ENCODE measurements at regions not wholly inside any gene's neighbourhood (a gene's known extent, or its start where the extent isn't known, plus 50 kb on each side); places are given as distances from the start of the nearest gene placed in this dataset.

GRCh38 chr18:3358310-3358709 lies 91.7 kb upstream of the TGIF1 start:
- no peak for DNase-seq

GRCh38 chr18:3360211-3360610 lies 89.8 kb upstream of the TGIF1 start:
- DNase-seq = peak in 51 of 56 donors; percentile 6 to 77 (median 43)

- no peak for DNase-seq
These were observed 82.4 kb upstream of the TGIF1 start for GRCh38 chr18:3367491-3368091.

- no peak for DNase-seq
These were observed 81.8 kb upstream of the TGIF1 start for GRCh38 chr18:3368193-3368592.

- no peak for DNase-seq
These were observed 70.3 kb upstream of the TGIF1 start for GRCh38 chr18:3379685-3380084.

GRCh38 chr18:3380384-3380961 lies 69.5 kb upstream of the TGIF1 start:
- DNase-seq = no peak

- DNase-seq = no peak
These were observed 66.5 kb upstream of the TGIF1 start for GRCh38 chr18:3383381-3383915.

GRCh38 chr18:3384664-3385563 lies 65.1 kb upstream of the TGIF1 start:
- DNase-seq = no peak

GRCh38 chr18:3388323-3388722 lies 61.6 kb upstream of the TGIF1 start:
- DNase-seq = no peak

- DNase-seq = no peak
These were observed 61.0 kb upstream of the TGIF1 start for GRCh38 chr18:3388980-3389379.

GRCh38 chr18:3389977-3390376 lies 60.0 kb upstream of the TGIF1 start:
- no peak for DNase-seq

- no peak for DNase-seq
These were observed 58.1 kb upstream of the TGIF1 start for GRCh38 chr18:3391704-3392466.

GRCh38 chr18:3392467-3392855 lies 57.5 kb upstream of the TGIF1 start:
- DNase-seq = no peak

GRCh38 chr18:3394648-3395047 lies 55.3 kb upstream of the TGIF1 start:
- no peak for DNase-seq

- no peak for DNase-seq
These were observed 54.5 kb upstream of the TGIF1 start for GRCh38 chr18:3395466-3395865.

- DNase-seq = peak in 39 of 56 donors; percentile 2 to 77 (median 38)
These were observed 52.8 kb upstream of the TGIF1 start for GRCh38 chr18:3397031-3397750.

GRCh38 chr18:3397786-3398185 lies 52.2 kb upstream of the TGIF1 start:
- DNase-seq = no peak

Measured in nucleus accumbens (tissue), 56 donors.